SK-N-SH treated with all-trans-retinoic acid at 6 μM for 48 hours (cell line): ENCODE measurements at regions not wholly inside any gene's neighbourhood (a gene's known extent, or its start where the extent isn't known, plus 50 kb on each side); places are given as distances from the start of the nearest gene placed in this dataset.

Experiments used
- ATAC-seq: fragments of 200-7000 bp; cut with Tn5 transposase; 3 replicates; pipeline ENCODE4 v1.9.1; 2020; ENCODE audit warnings: mild to moderate bottlenecking, moderate library complexity
- ARNTL ChIP-seq: fragments of 450-650 bp; formaldehyde crosslinking; IDR thresholded peaks from 2 replicates; pipeline ENCODE4 v1.5.0; 2020; ENCODE audit warnings: low read depth, mild to moderate bottlenecking, moderate library complexity, borderline replicate concordance
- BACH2 ChIP-seq: fragments of 250-450 bp; sonication (Bioruptor Pico); IDR thresholded peaks from 2 replicates; pipeline ENCODE4 v1.9.0; 2021; ENCODE audit warnings: mild to moderate bottlenecking, borderline replicate concordance
- CSDC2 ChIP-seq: fragments of 250-450 bp; sonication (Bioruptor Pico); IDR thresholded peaks from 2 replicates; pipeline ENCODE4 v1.5.0; 2020; ENCODE audit warnings: mild to moderate bottlenecking, moderate library complexity
- CSRNP3 ChIP-seq: fragments of 250-450 bp; sonication (Bioruptor Pico); IDR thresholded peaks from 2 replicates; pipeline ENCODE4 v1.5.1; 2021; ENCODE audit warnings: mild to moderate bottlenecking, moderate library complexity
- ESRRG ChIP-seq: fragments of 250-450 bp; sonication (Bioruptor Pico); IDR thresholded peaks from 2 replicates; pipeline ENCODE4 v1.6.1; 2021; ENCODE audit warnings: mild to moderate bottlenecking
- GLIS3 ChIP-seq: fragments of 250-450 bp; sonication (Bioruptor Pico); IDR thresholded peaks from 2 replicates; pipeline ENCODE4 v1.5.0; 2020; ENCODE audit warnings: mild to moderate bottlenecking, moderate library complexity
- OSR1 ChIP-seq: fragments of 250-450 bp; sonication (Bioruptor Pico); IDR thresholded peaks from 2 replicates; pipeline ENCODE4 v1.8.0; 2022; ENCODE audit warnings: moderate library complexity, mild to moderate bottlenecking, inconsistent platforms
- PATZ1 ChIP-seq: fragments of 250-450 bp; sonication (Bioruptor Pico); IDR thresholded peaks from 2 replicates; pipeline ENCODE4 v1.8.0; 2020; ENCODE audit warnings: mild to moderate bottlenecking, moderate library complexity, borderline replicate concordance
- PPARA ChIP-seq: fragments of 250-450 bp; sonication (Bioruptor Pico); IDR thresholded peaks from 2 replicates; pipeline ENCODE4 v1.5.0; 2020; ENCODE audit warnings: mild to moderate bottlenecking, borderline replicate concordance
- RARB ChIP-seq: fragments of 250-450 bp; sonication (Bioruptor Pico); IDR thresholded peaks from 2 replicates; pipeline ENCODE4 v1.8.0; 2021; ENCODE audit warnings: mild to moderate bottlenecking, moderate library complexity
- SNAI2 ChIP-seq: fragments of 250-450 bp; sonication (Bioruptor Pico); IDR thresholded peaks from 2 replicates; pipeline ENCODE4 v1.5.0; 2020; ENCODE audit warnings: mild to moderate bottlenecking, moderate library complexity
- TCF4 ChIP-seq: fragments of 250-450 bp; sonication (Bioruptor Pico); IDR thresholded peaks from 2 replicates; pipeline ENCODE4 v1.8.0; 2021; ENCODE audit warnings: mild to moderate bottlenecking, moderate library complexity, borderline replicate concordance
- TSHZ2 ChIP-seq: fragments of 250-450 bp; sonication (Bioruptor Pico); IDR thresholded peaks from 2 replicates; pipeline ENCODE4 v1.5.0; 2020; ENCODE audit warnings: mild to moderate bottlenecking, moderate library complexity
- ZFP3 ChIP-seq: fragments of 250-450 bp; sonication (Bioruptor Pico); IDR thresholded peaks from 2 replicates; pipeline ENCODE4 v1.5.0; 2020; ENCODE audit warnings: mild to moderate bottlenecking, moderate library complexity
- ZFP30 ChIP-seq: fragments of 450-650 bp; formaldehyde crosslinking; IDR thresholded peaks from 2 replicates; pipeline ENCODE4 v1.5.0; 2022; ENCODE audit warnings: mild to moderate bottlenecking, moderate library complexity
- ZNF565 ChIP-seq: fragments of 450-650 bp; formaldehyde crosslinking; conservative IDR thresholded peaks from 2 replicates; pipeline ENCODE4 v1.5.0; 2020; ENCODE audit warnings: low read depth, mild to moderate bottlenecking, moderate library complexity
- ZNF70 ChIP-seq: fragments of 450-650 bp; formaldehyde crosslinking; IDR thresholded peaks from 2 replicates; pipeline ENCODE4 v1.5.0; 2020; ENCODE audit warnings: mild to moderate bottlenecking, moderate library complexity
- ZNF8 ChIP-seq: fragments of 450-650 bp; formaldehyde crosslinking; IDR thresholded peaks from 2 replicates; pipeline ENCODE4 v1.5.0; 2020; ENCODE audit warnings: mild to moderate bottlenecking, moderate library complexity

- TF ChIP-seq ZFP30 (no peak), SNAI2 (CRISPR knock-in tag) (no peak), TSHZ2 (no peak), PATZ1 (CRISPR knock-in tag) (no peak), ARNTL (CRISPR knock-in tag) (no peak), RARB (CRISPR knock-in tag) (no peak)
- ATAC-seq = no peak
Observed at GRCh38 chr18:38427736-38428135, 862.1 kb upstream of the CELF4 start.

- no peak for ATAC-seq
- no peak for TF ChIP-seq ZNF565 (CRISPR knock-in tag)
Observed at GRCh38 chr18:38427234-38427633, 861.6 kb upstream of the CELF4 start.

GRCh38 chr18:38421872-38422615 is 856.4 kb upstream of the CELF4 start:
- ATAC-seq = no peak
- TF ChIP-seq ESRRG (CRISPR knock-in tag) (no peak), BACH2 (no peak), OSR1 (CRISPR knock-in tag) (no peak), PATZ1 (CRISPR knock-in tag) (no peak), ZFP3 (CRISPR knock-in tag) (no peak), TSHZ2 (no peak), ARNTL (CRISPR knock-in tag) (no peak), ZNF565 (CRISPR knock-in tag) (no peak), PPARA (CRISPR knock-in tag) (no peak), CSDC2 (CRISPR knock-in tag) (no peak), ZNF8 (CRISPR knock-in tag) (no peak), SNAI2 (CRISPR knock-in tag) (no peak), TCF4 (no peak), CSRNP3 (CRISPR knock-in tag) (no peak)
- TF ChIP-seq, all 23 proteins: peak for 0

GRCh38 chr18:38421021-38421420 is 855.4 kb upstream of the CELF4 start:
- TF ChIP-seq GLIS3 = no peak
- TF ChIP-seq ESRRG (CRISPR knock-in tag) = no peak
- no peak for TF ChIP-seq RARB (CRISPR knock-in tag)
- TF ChIP-seq PATZ1 (CRISPR knock-in tag) = no peak
- TF ChIP-seq TCF4 = no peak
- TF ChIP-seq ZNF70 (CRISPR knock-in tag) = no peak
- no peak for ATAC-seq
